SK-N-SH (cell line): ENCODE measurements at regions not wholly inside any gene's neighbourhood (a gene's known extent, or its start where the extent isn't known, plus 50 kb on each side); places are given as distances from the start of the nearest gene placed in this dataset.

ENCODE experiments used
- CHD2 ChIP-seq: fragments of 150-350 bp; IDR thresholded peaks from 2 replicates; pipeline ENCODE4 v1.6.1; 2018; ENCODE audit warnings: low read length; ENCODE audit not compliant: partially characterized antibody
- EP300 ChIP-seq, 2 experiments: IDR thresholded peaks; 2 replicates each; pipeline versions ENCODE4 v1.4.0 to v1.6.1; 2012; ENCODE audit warnings: borderline replicate concordance in 1 of 2, low read depth in 1 of 2, low read length in 1 of 2
- FOXJ3 ChIP-seq: sonication (generic); formaldehyde crosslinking; IDR thresholded peaks from 2 replicates; pipeline ENCODE4 v1.5.1; 2020; ENCODE audit warnings: mild to moderate bottlenecking, missing genetic modification reagents
- NFIC ChIP-seq: IDR thresholded peaks from 2 replicates; pipeline ENCODE4 v1.4.0; 2012; ENCODE audit warnings: borderline replicate concordance
- NRF1 ChIP-seq: IDR thresholded peaks from 2 replicates; pipeline ENCODE4 v1.6.1; 2012; ENCODE audit warnings: low read depth, mild to moderate bottlenecking, low read length
- SMC3 ChIP-seq: IDR thresholded peaks from 2 replicates; pipeline ENCODE4 v1.6.1; 2012; ENCODE audit warnings: low read depth, low read length, improper control_type of control experiment
- TAF1 ChIP-seq: IDR thresholded peaks from 2 replicates; pipeline ENCODE4 v1.6.1; 2012; ENCODE audit warnings: low read depth, mild to moderate bottlenecking, low read length, moderate library complexity, borderline replicate concordance
- TF ChIP-seq, protein P1 (sequence below): fragments of 200-600 bp; sonication (generic); IDR thresholded peaks from 2 replicates; pipeline ENCODE4 v1.6.1; 2017; ENCODE audit warnings: antibody characterized with exemption, mild to moderate bottlenecking, moderate library complexity
- TF ChIP-seq, protein P2 (sequence below): IDR thresholded peaks from 2 replicates; pipeline ENCODE4; 2012
- TF ChIP-seq, protein P3 (sequence below): fragments of 150-350 bp; IDR thresholded peaks from 2 replicates; pipeline ENCODE4 v1.6.1; 2017; ENCODE audit warnings: antibody characterized with exemption, low read length, low read depth, borderline replicate concordance

DNA sequence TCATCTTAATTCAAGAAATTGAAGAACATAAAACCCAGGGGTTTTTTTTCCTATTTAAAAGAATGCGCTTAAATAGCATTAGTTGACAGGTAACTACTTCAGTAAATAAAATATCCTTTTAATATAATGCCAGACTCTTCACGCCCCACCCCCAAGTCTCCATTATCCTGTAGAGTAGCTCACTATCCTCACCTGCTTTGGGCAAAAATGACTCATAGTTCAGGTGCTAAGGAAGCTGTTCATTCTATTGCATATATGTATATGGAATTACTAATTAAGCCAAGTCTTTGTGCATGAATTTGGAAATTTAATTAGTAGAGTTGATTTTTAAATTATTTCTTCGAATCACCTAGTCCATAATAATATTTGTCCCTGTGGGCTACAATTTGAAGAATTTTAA lies 656.8 kb upstream of the ANKRD30A start:
- TF ChIP-seq, protein P1, sequence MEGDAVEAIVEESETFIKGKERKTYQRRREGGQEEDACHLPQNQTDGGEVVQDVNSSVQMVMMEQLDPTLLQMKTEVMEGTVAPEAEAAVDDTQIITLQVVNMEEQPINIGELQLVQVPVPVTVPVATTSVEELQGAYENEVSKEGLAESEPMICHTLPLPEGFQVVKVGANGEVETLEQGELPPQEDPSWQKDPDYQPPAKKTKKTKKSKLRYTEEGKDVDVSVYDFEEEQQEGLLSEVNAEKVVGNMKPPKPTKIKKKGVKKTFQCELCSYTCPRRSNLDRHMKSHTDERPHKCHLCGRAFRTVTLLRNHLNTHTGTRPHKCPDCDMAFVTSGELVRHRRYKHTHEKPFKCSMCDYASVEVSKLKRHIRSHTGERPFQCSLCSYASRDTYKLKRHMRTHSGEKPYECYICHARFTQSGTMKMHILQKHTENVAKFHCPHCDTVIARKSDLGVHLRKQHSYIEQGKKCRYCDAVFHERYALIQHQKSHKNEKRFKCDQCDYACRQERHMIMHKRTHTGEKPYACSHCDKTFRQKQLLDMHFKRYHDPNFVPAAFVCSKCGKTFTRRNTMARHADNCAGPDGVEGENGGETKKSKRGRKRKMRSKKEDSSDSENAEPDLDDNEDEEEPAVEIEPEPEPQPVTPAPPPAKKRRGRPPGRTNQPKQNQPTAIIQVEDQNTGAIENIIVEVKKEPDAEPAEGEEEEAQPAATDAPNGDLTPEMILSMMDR: no peak
- TF ChIP-seq EP300 (IDR thresholded peaks at IDR 0.05; ENCODE audit: borderline replicate concordance in 1 of 2, low read depth in 1 of 2, low read length in 1 of 2): no peak
- TF ChIP-seq, protein P2, sequence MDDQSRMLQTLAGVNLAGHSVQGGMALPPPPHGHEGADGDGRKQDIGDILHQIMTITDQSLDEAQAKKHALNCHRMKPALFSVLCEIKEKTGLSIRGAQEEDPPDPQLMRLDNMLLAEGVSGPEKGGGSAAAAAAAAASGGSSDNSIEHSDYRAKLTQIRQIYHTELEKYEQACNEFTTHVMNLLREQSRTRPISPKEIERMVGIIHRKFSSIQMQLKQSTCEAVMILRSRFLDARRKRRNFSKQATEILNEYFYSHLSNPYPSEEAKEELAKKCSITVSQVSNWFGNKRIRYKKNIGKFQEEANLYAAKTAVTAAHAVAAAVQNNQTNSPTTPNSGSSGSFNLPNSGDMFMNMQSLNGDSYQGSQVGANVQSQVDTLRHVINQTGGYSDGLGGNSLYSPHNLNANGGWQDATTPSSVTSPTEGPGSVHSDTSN: no peak
- no peak for TF ChIP-seq FOXJ3 (CRISPR knock-in tag)
- no peak for TF ChIP-seq NRF1
- TF ChIP-seq, protein P3, sequence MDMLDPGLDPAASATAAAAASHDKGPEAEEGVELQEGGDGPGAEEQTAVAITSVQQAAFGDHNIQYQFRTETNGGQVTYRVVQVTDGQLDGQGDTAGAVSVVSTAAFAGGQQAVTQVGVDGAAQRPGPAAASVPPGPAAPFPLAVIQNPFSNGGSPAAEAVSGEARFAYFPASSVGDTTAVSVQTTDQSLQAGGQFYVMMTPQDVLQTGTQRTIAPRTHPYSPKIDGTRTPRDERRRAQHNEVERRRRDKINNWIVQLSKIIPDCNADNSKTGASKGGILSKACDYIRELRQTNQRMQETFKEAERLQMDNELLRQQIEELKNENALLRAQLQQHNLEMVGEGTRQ: no peak
- TF ChIP-seq CHD2: no peak
- TF ChIP-seq TAF1: no peak
- no peak for TF ChIP-seq SMC3
- no peak for TF ChIP-seq NFIC
